OCI-LY1 (cell line): ENCODE measurements at regions not wholly inside any gene's neighbourhood (a gene's known extent, or its start where the extent isn't known, plus 50 kb on each side); places are given as distances from the start of the nearest gene placed in this dataset.

Source experiments
- H2AFZ ChIP-seq: fragments of 200-600 bp; sonication (generic), shearing (Covaris generic); 2 replicates; pipeline ENCODE4 v1.6.0; 2014; ENCODE audit warnings: antibody characterized with exemption, mild to moderate bottlenecking, low read length
- H3F3A ChIP-seq: fragments of 200-600 bp; sonication (generic), shearing (Covaris generic); 2 replicates; pipeline ENCODE4 v1.6.0; 2014; ENCODE audit warnings: mild to moderate bottlenecking, antibody characterized with exemption, low read length, moderate library complexity; ENCODE audit not compliant: insufficient read depth
- H3K27ac ChIP-seq: fragments of 200-600 bp; sonication (generic); 2 replicates; pipeline ENCODE4 v1.5.1; 2014; ENCODE audit warnings: low read length, mixed run types, mild to moderate bottlenecking, low read depth; ENCODE audit not compliant: poor library complexity, severe bottlenecking
- H3K27me3 ChIP-seq: fragments of 200-600 bp; sonication (generic); 2 replicates; pipeline ENCODE4 v1.6.0; 2014; ENCODE audit warnings: antibody characterized with exemption, mild to moderate bottlenecking, low read length, moderate library complexity; ENCODE audit not compliant: insufficient read depth
- H3K36me3 ChIP-seq: fragments of 200-600 bp; sonication (generic); 2 replicates; pipeline ENCODE4 v1.6.1; 2014; ENCODE audit warnings: mild to moderate bottlenecking, antibody characterized with exemption, low read length, moderate library complexity, mixed read lengths; ENCODE audit not compliant: insufficient read depth
- H3K4me1 ChIP-seq: fragments of 200-600 bp; sonication (generic); 2 replicates; pipeline ENCODE4 v1.5.1; 2014; ENCODE audit warnings: mild to moderate bottlenecking, low read length, moderate library complexity; ENCODE audit not compliant: insufficient read depth, severe bottlenecking
- H3K4me2 ChIP-seq: fragments of 200-600 bp; sonication (generic), shearing (Covaris generic); 2 replicates; pipeline ENCODE4 v1.6.1; 2014; ENCODE audit warnings: low read length
- H3K4me3 ChIP-seq: fragments of 200-600 bp; sonication (generic); 2 replicates; pipeline ENCODE4 v1.5.1; 2014; ENCODE audit warnings: low read length, low read depth, mild to moderate bottlenecking, mixed read lengths; ENCODE audit not compliant: poor library complexity, severe bottlenecking
- H3K79me2 ChIP-seq: fragments of 200-600 bp; shearing (Covaris generic); 2 replicates; pipeline ENCODE4 v1.6.1; 2016; ENCODE audit warnings: mixed run types, low read length, mixed read lengths; ENCODE audit not compliant: insufficient read depth
- H3K9ac ChIP-seq: fragments of 200-600 bp; sonication (generic), shearing (Covaris generic); 2 replicates; pipeline ENCODE4 v1.6.1; 2014; ENCODE audit warnings: mild to moderate bottlenecking, low read length, mixed read lengths
- H3K9me2 ChIP-seq: fragments of 200-600 bp; sonication (generic), shearing (Covaris generic); 2 replicates; pipeline ENCODE4 v1.6.1; 2014; ENCODE audit warnings: low read depth, mild to moderate bottlenecking, low read length, mixed read lengths
- H3K9me3 ChIP-seq: fragments of 200-600 bp; shearing (Covaris generic); 2 replicates; pipeline ENCODE4 v1.6.1; 2014; ENCODE audit warnings: low read length, mixed read lengths
- H4K20me1 ChIP-seq: fragments of 200-600 bp; sonication (generic), shearing (Covaris generic); 2 replicates; pipeline ENCODE4 v1.6.0; 2016; ENCODE audit warnings: mild to moderate bottlenecking, low read length; ENCODE audit not compliant: insufficient read depth
- EZH2 ChIP-seq: fragments of 200-600 bp; sonication (generic), shearing (Covaris generic); IDR thresholded peaks from 2 replicates; pipeline ENCODE4 v1.8.0; 2017; ENCODE audit warnings: borderline replicate concordance, mixed run types, mild to moderate bottlenecking, antibody characterized with exemption, low read length, moderate library complexity, mixed read lengths
- TF ChIP-seq, protein P1 (sequence below): fragments of 200-600 bp; sonication (generic), shearing (Covaris generic); IDR thresholded peaks from 2 replicates; pipeline ENCODE4 v1.5.1; 2017; ENCODE audit warnings: mild to moderate bottlenecking, antibody characterized with exemption, low read length, moderate library complexity, mixed read lengths

DNA sequence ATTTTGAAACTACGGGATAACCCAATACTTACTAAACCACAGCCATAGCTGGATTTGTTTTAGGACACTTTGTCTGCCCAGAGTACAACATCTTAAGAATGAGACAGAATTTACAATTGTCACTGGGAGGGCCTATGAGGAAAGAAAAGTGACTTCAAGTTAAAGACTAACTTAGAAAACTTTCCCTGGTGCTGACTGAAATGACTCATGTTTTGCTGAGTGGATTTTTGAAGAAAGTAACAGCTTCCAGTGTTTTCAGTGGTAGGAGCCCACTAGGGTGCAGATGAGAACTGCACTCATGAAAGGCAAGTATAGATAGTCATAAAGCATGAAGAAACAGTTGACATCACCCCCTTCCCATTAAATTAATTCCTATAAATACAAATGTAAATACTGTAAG, 988.2 kb upstream of the MAP3K7 start:
- TF ChIP-seq, protein P1, sequence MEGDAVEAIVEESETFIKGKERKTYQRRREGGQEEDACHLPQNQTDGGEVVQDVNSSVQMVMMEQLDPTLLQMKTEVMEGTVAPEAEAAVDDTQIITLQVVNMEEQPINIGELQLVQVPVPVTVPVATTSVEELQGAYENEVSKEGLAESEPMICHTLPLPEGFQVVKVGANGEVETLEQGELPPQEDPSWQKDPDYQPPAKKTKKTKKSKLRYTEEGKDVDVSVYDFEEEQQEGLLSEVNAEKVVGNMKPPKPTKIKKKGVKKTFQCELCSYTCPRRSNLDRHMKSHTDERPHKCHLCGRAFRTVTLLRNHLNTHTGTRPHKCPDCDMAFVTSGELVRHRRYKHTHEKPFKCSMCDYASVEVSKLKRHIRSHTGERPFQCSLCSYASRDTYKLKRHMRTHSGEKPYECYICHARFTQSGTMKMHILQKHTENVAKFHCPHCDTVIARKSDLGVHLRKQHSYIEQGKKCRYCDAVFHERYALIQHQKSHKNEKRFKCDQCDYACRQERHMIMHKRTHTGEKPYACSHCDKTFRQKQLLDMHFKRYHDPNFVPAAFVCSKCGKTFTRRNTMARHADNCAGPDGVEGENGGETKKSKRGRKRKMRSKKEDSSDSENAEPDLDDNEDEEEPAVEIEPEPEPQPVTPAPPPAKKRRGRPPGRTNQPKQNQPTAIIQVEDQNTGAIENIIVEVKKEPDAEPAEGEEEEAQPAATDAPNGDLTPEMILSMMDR, result no peak
- no peak for TF ChIP-seq EZH2
- H3K4me2 ChIP-seq, result no peak overlapping the region

DNA sequence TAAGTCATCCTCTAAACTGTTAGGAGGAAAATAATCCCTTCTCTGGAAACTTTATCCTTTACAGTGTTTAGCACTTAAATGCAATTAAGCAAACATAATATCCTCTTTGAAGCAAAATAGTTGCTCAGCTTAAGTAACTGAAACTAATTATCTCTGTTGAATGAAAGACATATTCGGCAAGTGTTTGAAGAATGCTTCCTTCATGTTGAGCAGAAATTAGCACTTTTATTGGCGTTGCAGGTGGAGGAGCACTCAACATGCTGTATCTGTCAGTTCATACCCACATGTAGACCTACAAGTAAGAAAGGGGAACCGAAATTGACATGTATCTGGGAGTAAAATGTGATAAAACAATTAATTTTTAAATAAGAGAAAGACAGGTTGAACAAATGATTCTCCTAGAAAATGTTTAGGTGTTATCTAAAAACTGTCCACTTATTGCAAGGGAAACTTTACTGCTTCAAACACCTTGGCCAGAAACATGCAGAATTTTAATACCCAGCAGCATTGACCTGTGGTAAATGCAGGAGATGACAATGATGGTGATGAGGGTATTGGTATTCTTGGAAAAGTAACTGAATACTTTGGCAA, 987.0 kb upstream of the MAP3K7 start:
- no peak overlapping the region for H3K4me3 ChIP-seq
- no peaks in the 10 kb centered on the region for H3F3A ChIP-seq
- no peaks in the 10 kb centered on the region for H3K27me3 ChIP-seq
- H3K36me3 ChIP-seq, result no peaks in the 10 kb centered on the region
- no peaks in the 10 kb centered on the region for H3K9me2 ChIP-seq
- no peak overlapping the region for H3K9ac ChIP-seq
- no peak overlapping the region for H2AFZ ChIP-seq
- H3K4me1 ChIP-seq, result no peaks in the 10 kb centered on the region
- H3K79me2 ChIP-seq, result no peaks in the 10 kb centered on the region
- no peak overlapping the region for H3K4me2 ChIP-seq
- no peaks in the 10 kb centered on the region for H3K9me3 ChIP-seq
- no peak overlapping the region for H3K27ac ChIP-seq
- no peak for TF ChIP-seq EZH2
- TF ChIP-seq, protein P1, result no peak
- no peaks in the 10 kb centered on the region for H4K20me1 ChIP-seq

More for the DNA sequence above, 988.2 kb upstream of the MAP3K7 start:
- H3K9me2 ChIP-seq, result no peaks in the 10 kb centered on the region
- no peaks in the 10 kb centered on the region for H3K36me3 ChIP-seq
- H3K27ac ChIP-seq, result no peak overlapping the region
- no peak overlapping the region for H2AFZ ChIP-seq
- H3K27me3 ChIP-seq, result no peaks in the 10 kb centered on the region
- no peaks in the 10 kb centered on the region for H3K79me2 ChIP-seq
- H3K4me3 ChIP-seq, result no peak overlapping the region
- no peaks in the 10 kb centered on the region for H3F3A ChIP-seq
- H3K9ac ChIP-seq, result no peak overlapping the region
- no peaks in the 10 kb centered on the region for H3K9me3 ChIP-seq
- H4K20me1 ChIP-seq, result no peaks in the 10 kb centered on the region
- no peaks in the 10 kb centered on the region for H3K4me1 ChIP-seq

DNA sequence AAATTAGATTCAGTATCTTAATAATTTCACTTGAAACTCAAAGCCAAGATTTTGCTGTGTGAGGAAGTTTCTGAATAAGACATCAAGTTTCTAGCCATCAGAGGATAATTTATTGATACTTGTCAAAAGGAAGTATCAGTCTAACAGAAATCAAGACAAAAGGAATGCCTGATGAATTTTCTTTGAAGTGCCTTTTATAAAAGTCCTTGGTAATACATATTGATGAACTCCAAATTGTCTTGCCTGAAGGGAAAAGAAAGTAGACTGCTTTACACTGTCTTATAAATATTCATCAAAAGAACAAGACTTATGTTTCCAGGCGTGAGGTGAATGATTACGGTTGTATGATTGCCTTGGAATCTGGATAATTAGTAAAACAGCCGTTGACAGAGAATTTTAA, 986.0 kb upstream of the MAP3K7 start:
- H3K27me3 ChIP-seq, result no peaks in the 10 kb centered on the region

More for the DNA sequence above, 986.0 kb upstream of the MAP3K7 start:
- Histone ChIP-seq H3K4me3 (no peak overlapping the region), H3K9me2 (no peaks in the 10 kb centered on the region), H3K27ac (no peak overlapping the region), H3K36me3 (no peaks in the 10 kb centered on the region), H3K79me2 (no peaks in the 10 kb centered on the region), H3K4me1 (no peaks in the 10 kb centered on the region), H2AFZ (no peak overlapping the region), H3K9me3 (no peaks in the 10 kb centered on the region), H4K20me1 (no peaks in the 10 kb centered on the region), H3K4me2 (no peak overlapping the region), H3K9ac (no peak overlapping the region), H3F3A (no peaks in the 10 kb centered on the region)
- TF ChIP-seq, protein P1, result no peak
- no peak for TF ChIP-seq EZH2
